K562 (cell line): ENCODE measurements at regions not wholly inside any gene's neighbourhood (a gene's known extent, or its start where the extent isn't known, plus 50 kb on each side); places are given as distances from the start of the nearest gene placed in this dataset.

Experiments
- ATAC-seq: fragments of 200-7000 bp; cut with Tn5 transposase; 3 replicates; pipeline ENCODE4 v1.9.1; 2020; ENCODE audit warnings: moderate library complexity
- BruUV-seq: library from RNA; stranded (reverse); fragments of 400-500 nt; replicated peaks from 2 replicates; lab custom pipeline; 2021; lab: Mats Ljungman, UMichigan
- CTCF ChIA-PET: fragments of 300-600 bp; formaldehyde crosslinking; extraction: SDS; loops from one replicate; lab custom pipeline; 2021; ENCODE audit warnings: low intra/inter-chr PET ratio; lab: Yijun Ruan, JAX
- POLR2A ChIA-PET: fragments of 300-600, 350-650 bp; sonication (Branson Sonifier 250); formaldehyde crosslinking; extraction: SDS; loops from one replicate; lab custom pipeline; 2021; ENCODE audit warnings: antibody characterized with exemption, inconsistent platforms; lab: Yijun Ruan, JAX
- DNase-seq, 4 experiments: peaks; one replicate each; pipeline versions ENCODE4 v3.0.0 to v3.0.0-alpha.2; 2011 to 2018; ENCODE audit warnings: low spot score in 3 of 4, mixed read lengths in 3 of 4; ENCODE audit errors: extremely low read depth in 1 of 4
- FAIRE-seq: peaks from 2 replicates; lab custom pipeline; 2011; peaks lifted over from hg19 to GRCh38; lab: Jason Lieb, UNC
- H2AFZ ChIP-seq: 2 replicates; pipeline ENCODE4 v1.6.0; 2011; ENCODE audit warnings: low read depth, low read length, control low read depth, inconsistent platforms
- H3K27ac ChIP-seq: fragments of 200-600 bp; 3 replicates; pipeline ENCODE4 v1.8.0; 2011; ENCODE audit warnings: low read depth, mild to moderate bottlenecking, control low read depth, inconsistent platforms, low read length, moderate library complexity, mixed read lengths; ENCODE audit errors: extremely low read depth
- H3K27me3 ChIP-seq, 2 experiments: fragments of 300-600 bp in 1 of 2; 2 replicates in 1 of 2; 3 replicates in 1 of 2; pipeline versions ENCODE4 v1.6.0 to v1.8.0; 2011; ENCODE audit warnings: inconsistent platforms in 2 of 2, low read length in 2 of 2, mild to moderate bottlenecking in 1 of 2, mixed read lengths in 1 of 2, moderate library complexity in 1 of 2; ENCODE audit not compliant: control insufficient read depth in 2 of 2, insufficient read depth in 2 of 2
- H3K36me3 ChIP-seq: fragments of 300-600 bp; 3 replicates; pipeline ENCODE4 v1.8.0; 2011; ENCODE audit warnings: mild to moderate bottlenecking, low read length, inconsistent platforms; ENCODE audit not compliant: control insufficient read depth, insufficient read depth
- H3K4me1 ChIP-seq, 2 experiments: fragments of 200-600 bp in 1 of 2; replicated peaks in 1 of 2; 2 replicates in 1 of 2; 3 replicates in 1 of 2; pipeline versions ENCODE4 v1.5.1 to v1.8.0; 2011; ENCODE audit warnings: inconsistent platforms in 2 of 2, low read length in 2 of 2, mild to moderate bottlenecking in 1 of 2, mixed read lengths in 1 of 2, moderate library complexity in 1 of 2; ENCODE audit not compliant: control insufficient read depth in 2 of 2, insufficient read depth in 2 of 2
- H3K4me2 ChIP-seq: 2 replicates; pipeline ENCODE4 v1.6.1; 2011; ENCODE audit warnings: low read length, control low read depth, inconsistent platforms, mixed read lengths; ENCODE audit not compliant: insufficient read depth
- H3K4me3 ChIP-seq: fragments of 200-600 bp; sonication (generic), shearing (Covaris generic); 2 replicates; pipeline ENCODE4 v1.5.1; 2016; ENCODE audit warnings: control low read depth, inconsistent platforms
- H3K79me2 ChIP-seq: fragments of 200-600 bp; 3 replicates; pipeline ENCODE4 v1.8.0; 2011; ENCODE audit warnings: low read length, inconsistent platforms; ENCODE audit not compliant: control insufficient read depth, insufficient read depth
- H3K9ac ChIP-seq, 2 experiments: 2 replicates each; pipeline versions ENCODE4 v1.6.0 to v1.6.1; 2011; ENCODE audit warnings: low read depth in 2 of 2, low read length in 2 of 2, control low read depth in 1 of 2, inconsistent platforms in 1 of 2, mild to moderate bottlenecking in 1 of 2, mixed read lengths in 1 of 2; ENCODE audit not compliant: insufficient read depth in 1 of 2
- H3K9me1 ChIP-seq: one replicate; pipeline ENCODE4 v1.6.0; 2011; ENCODE audit warnings: inconsistent platforms, mild to moderate bottlenecking, low read length, moderate library complexity; ENCODE audit not compliant: control insufficient read depth, insufficient read depth
- H3K9me3 ChIP-seq: replicated peaks from 2 replicates; pipeline ENCODE4 v1.5.1; 2011; ENCODE audit warnings: low read depth, low read length, inconsistent platforms; ENCODE audit not compliant: control insufficient read depth, insufficient read depth
- H4K20me1 ChIP-seq: replicated peaks from 2 replicates; pipeline ENCODE4 v1.6.1; 2011; ENCODE audit warnings: low read length, inconsistent platforms, mixed read lengths; ENCODE audit not compliant: control insufficient read depth, insufficient read depth
- CHD2 ChIP-seq: IDR thresholded peaks from 2 replicates; pipeline ENCODE4 v1.6.1; 2011; ENCODE audit warnings: low read depth, low read length
- E2F5 ChIP-seq: sonication (generic); formaldehyde crosslinking; IDR thresholded peaks from 2 replicates; pipeline ENCODE4 v1.8.0; 2022; ENCODE audit warnings: mild to moderate bottlenecking, missing genetic modification reagents
- MAX ChIP-seq: sonication (generic); formaldehyde crosslinking; IDR thresholded peaks from 2 replicates; pipeline ENCODE4 v1.9.0; 2022; ENCODE audit warnings: mild to moderate bottlenecking, missing genetic modification reagents
- MYC ChIP-seq, 2 experiments: fragments of 250-450 bp in 1 of 2; sonication (Bioruptor Pico) in 1 of 2; IDR thresholded peaks; 2 replicates each; pipeline versions ENCODE4 v1.5.1 to v1.6.1; 2012 to 2021; ENCODE audit warnings: low read depth in 2 of 2, borderline replicate concordance in 1 of 2, improper control_type of control experiment in 1 of 2, low read length in 1 of 2, mild to moderate bottlenecking in 1 of 2, moderate library complexity in 1 of 2
- RHOXF2B ChIP-seq: fragments of 250-450 bp; sonication (Bioruptor Pico); conservative IDR thresholded peaks from 2 replicates; pipeline ENCODE4 v1.5.1; 2021
- STAT6 ChIP-seq: sonication (generic); formaldehyde crosslinking; IDR thresholded peaks from 2 replicates; pipeline ENCODE4 v1.8.1; 2023; ENCODE audit warnings: mild to moderate bottlenecking, missing genetic modification reagents
- USF2 ChIP-seq: sonication (generic); formaldehyde crosslinking; IDR thresholded peaks from 2 replicates; pipeline ENCODE4 v1.5.0; 2020; ENCODE audit warnings: missing genetic modification reagents
- ZNF561 ChIP-seq: fragments of 450-650 bp; formaldehyde crosslinking; conservative IDR thresholded peaks from 2 replicates; pipeline ENCODE4 v1.4.0; 2020; ENCODE audit warnings: mild to moderate bottlenecking, moderate library complexity
- WGBS: fragments of 100-300 bp; shearing (Covaris generic); methylation state at CpG from one replicate; pipeline ENCODE4 v1.1.6; 2016; ENCODE audit warnings: low coverage, mixed read lengths; ENCODE audit not compliant: insufficient coverage; ENCODE audit errors: missing lambda C conversion rate; 5-methylcytosine and 5-hydroxymethylcytosine counted together
- in situ Hi-C: fragments of 300-500 bp; cut with MboI; formaldehyde crosslinking; loops from 4 replicates; pipeline ENCODE4 v1.15.0; 2018; ENCODE audit warnings: inconsistent platforms, mixed read lengths
- intact Hi-C: fragments of 100-400 bp; cut with micrococcal nuclease; formaldehyde crosslinking; loops from 2 replicates; pipeline ENCODE4 v1.14.2; 2022

GRCh38 chr1:221098471-221099405, 219.5 kb downstream of the HLX start (continued):
- TF ChIP-seq E2F5 (CRISPR knock-in tag) (no peak), USF2 (CRISPR knock-in tag) (peak; percentile 40)

- Histone ChIP-seq H3K9me1 (no peaks in the 10 kb centered on the region), H2AFZ (0 out of 2 replicates have a peak overlapping the region, but pooled peaks have one; percentile 14), H3K9me3 (no peaks in the 10 kb centered on the region), H3K9ac (no peak overlapping the region), H4K20me1 (no peaks in the 10 kb centered on the region), H3K36me3 (no peaks in the 10 kb centered on the region), H3K4me3 (no peak overlapping the region), H3K4me1 (no peaks in the 10 kb centered on the region; a peak in 1 of 5 replicates), H3K4me2 (no peak overlapping the region), H3K79me2 (no peaks in the 10 kb centered on the region), H3K27ac (no peak overlapping the region), H3K27me3 (no peaks in the 10 kb centered on the region)
- CTCF ChIA-PET, result no interaction called here
- POLR2A ChIA-PET, result no interaction called here
- in situ Hi-C loops (no loop called here), intact Hi-C loops (no loop called here)
- TF ChIP-seq RHOXF2B (no peak), STAT6 (no peak), MYC (IDR thresholded peaks at IDR 0.05; ENCODE audit: low read depth, low read length) (no peak), MYC (CRISPR knock-in tag; IDR thresholded peaks at IDR 0.05; ENCODE audit: borderline replicate concordance, low read depth) (no peak), MAX (CRISPR knock-in tag) (no peak), CHD2 (no peak), ZNF561 (no peak)
- DNase-seq (no peak), ATAC-seq (no peak), FAIRE-seq (no peak)
- WGBS, result 18% methylated on average over 12 of the region's 12 CpGs
- no TSS peak for BruUV-seq
These were observed 220.7 kb downstream of the HLX start for GRCh38 chr1:221099747-221100595.
